Dendritic cell treated with granulocyte-macrophage colony-stimulating factor and Interleukin-4, amounts not matched to agents 40 ng/mL and 50 ng/mL, for 4 days (primary cell): ENCODE measurements at regions not wholly inside any gene's neighbourhood (a gene's known extent, or its start where the extent isn't known, plus 50 kb on each side); places are given as distances from the start of the nearest gene placed in this dataset.
"Not testable (repeated sequence)": the region's sequence is repeated elsewhere in the genome, so short reads cannot be mapped to it uniquely, and the experiment has no call there.

Experiments
- H3K27ac Mint-ChIP-seq: one replicate; pipeline ENCODE4 v1.8.0; 2022; ENCODE audit warnings: mild to moderate bottlenecking, mixed read lengths
- H3K27me3 Mint-ChIP-seq: one replicate; pipeline ENCODE4 v1.8.0; 2022; ENCODE audit warnings: mild to moderate bottlenecking, mixed read lengths
- H3K36me3 Mint-ChIP-seq: one replicate; pipeline ENCODE4 v1.8.0; 2022; ENCODE audit warnings: low read depth, mixed read lengths
- H3K4me1 Mint-ChIP-seq: one replicate; pipeline ENCODE4 v1.8.0; 2022; ENCODE audit warnings: low read depth, mixed read lengths
- H3K4me3 Mint-ChIP-seq: one replicate; pipeline ENCODE4 v1.8.0; 2022; ENCODE audit warnings: mild to moderate bottlenecking, moderate library complexity, mixed read lengths
- H3K9me3 Mint-ChIP-seq: one replicate; pipeline ENCODE4 v1.8.0; 2022; ENCODE audit warnings: mixed read lengths
- intact Hi-C: fragments of 100-400 bp; cut with micrococcal nuclease; formaldehyde crosslinking; loops from one replicate; pipeline ENCODE4 v1.15.0; 2022

- intact Hi-C loops = no loop called here
- H3K27me3 Mint-ChIP-seq = peaks cover 7% of the 10 kb centered on the region
- no peaks in the 10 kb centered on the region for H3K9me3 Mint-ChIP-seq
- H3K4me3 Mint-ChIP-seq = no peak overlapping the region
- peaks cover 49% of the 10 kb centered on the region for H3K4me1 Mint-ChIP-seq
- no peaks in the 10 kb centered on the region for H3K36me3 Mint-ChIP-seq
- H3K27ac Mint-ChIP-seq = no peak overlapping the region
These were observed 175.4 kb upstream of the SPRED2 start for GRCh38 chr2:65607662-65608305.

DNA sequence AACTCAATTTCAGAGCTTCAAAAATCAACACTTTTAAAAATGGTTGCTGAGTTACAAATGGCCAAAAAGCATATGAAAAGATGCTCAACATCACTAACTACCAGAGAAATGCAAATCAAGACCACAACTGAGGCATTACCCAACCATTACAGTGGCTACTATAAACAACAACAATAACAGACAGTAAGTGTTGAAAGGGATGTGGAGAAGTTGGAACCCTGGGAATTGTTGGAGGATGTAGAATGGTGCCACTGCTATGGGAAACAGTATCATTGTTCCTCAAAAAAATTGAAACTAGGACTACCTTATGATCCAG is 173.3 kb upstream of the SPRED2 start:
- Mint-ChIP-seq H3K27me3 (peaks cover 8% of the 10 kb centered on the region), H3K36me3 (no peaks in the 10 kb centered on the region), H3K4me1 (peaks cover 43% of the 10 kb centered on the region), H3K4me3 (no peak overlapping the region), H3K27ac (peak overlapping the region; percentile 48), H3K9me3 (no peaks in the 10 kb centered on the region)
- intact Hi-C loops = no loop called here

- H3K9me3 Mint-ChIP-seq = no peaks in the 10 kb centered on the region
- peak overlapping the region; percentile 48 for H3K27ac Mint-ChIP-seq
- peaks cover 8% of the 10 kb centered on the region for H3K27me3 Mint-ChIP-seq
- intact Hi-C loops = no loop called here
- no peaks in the 10 kb centered on the region for H3K36me3 Mint-ChIP-seq
- H3K4me3 Mint-ChIP-seq = no peak overlapping the region
- peaks cover 43% of the 10 kb centered on the region for H3K4me1 Mint-ChIP-seq
These were observed 172.8 kb upstream of the SPRED2 start for GRCh38 chr2:65605058-65605742.

DNA sequence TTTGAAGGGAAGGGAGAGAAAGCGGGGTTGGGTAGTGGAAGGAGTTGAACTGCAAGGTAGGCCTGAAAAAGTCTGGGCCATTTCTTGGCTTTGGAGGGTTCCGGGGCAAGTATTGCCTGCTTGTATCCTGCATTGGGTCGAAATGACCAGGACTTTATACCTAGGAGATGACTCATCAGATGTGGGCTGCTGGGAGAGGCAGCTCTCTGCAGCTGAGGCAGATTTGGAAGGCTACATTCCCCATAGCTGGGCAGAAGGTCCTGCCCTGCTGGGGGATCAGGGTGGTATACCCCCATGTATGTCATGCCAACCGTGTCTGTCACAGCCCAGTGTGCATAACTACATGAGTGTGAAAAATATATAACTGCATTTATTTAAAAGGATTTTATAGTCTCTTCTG is 171.8 kb upstream of the SPRED2 start:
- Mint-ChIP-seq H3K4me3 (no peak overlapping the region), H3K27ac (no peak overlapping the region), H3K4me1 (peaks cover 43% of the 10 kb centered on the region), H3K36me3 (no peaks in the 10 kb centered on the region), H3K9me3 (no peaks in the 10 kb centered on the region), H3K27me3 (peaks cover 7% of the 10 kb centered on the region)
- intact Hi-C loops = no loop called here

DNA sequence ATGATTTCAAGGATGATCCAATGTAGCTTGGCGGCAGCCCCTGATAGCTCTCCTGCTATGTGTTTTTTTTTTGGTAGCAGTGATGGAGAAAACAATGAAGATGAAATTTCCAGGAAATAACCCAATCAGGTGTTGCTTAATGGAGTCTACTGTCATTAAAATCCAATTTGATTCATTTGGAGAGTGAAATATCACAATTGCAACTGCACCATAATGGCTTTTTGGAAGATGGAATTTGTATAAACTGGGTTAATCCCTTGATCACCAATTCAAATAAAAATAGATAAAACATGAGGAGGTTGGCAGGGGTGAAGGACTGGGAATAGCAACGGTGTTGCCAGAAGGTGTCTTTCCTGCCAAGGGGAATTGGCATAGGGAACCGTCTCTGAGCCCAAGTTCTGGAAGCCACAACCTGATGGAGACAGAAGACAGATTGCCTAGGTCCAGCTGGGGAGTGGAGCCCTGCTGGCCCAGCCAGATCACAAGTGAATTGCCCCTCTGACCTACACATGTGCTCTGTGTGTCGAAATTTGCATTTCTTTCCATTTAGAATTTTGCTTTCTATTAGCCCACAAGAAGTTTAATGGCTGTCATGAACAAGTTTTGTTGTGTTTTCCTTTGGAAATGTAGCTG is 170.3 kb upstream of the SPRED2 start:
- Mint-ChIP-seq H3K27me3 (peaks cover 2% of the 10 kb centered on the region), H3K4me3 (no peak overlapping the region), H3K9me3 (no peaks in the 10 kb centered on the region), H3K27ac (no peak overlapping the region), H3K36me3 (no peaks in the 10 kb centered on the region), H3K4me1 (peaks cover 34% of the 10 kb centered on the region)
- intact Hi-C loops = no loop called here

- H3K9me3 Mint-ChIP-seq, H3K27me3 Mint-ChIP-seq, H3K4me3 Mint-ChIP-seq, intact Hi-C loops, H3K36me3 Mint-ChIP-seq, H3K27ac Mint-ChIP-seq: not testable (repeated sequence)
- peaks cover 16% of the 10 kb centered on the region for H3K4me1 Mint-ChIP-seq
These were observed 168.5 kb upstream of the SPRED2 start for GRCh38 chr2:65600871-65601270.

DNA sequence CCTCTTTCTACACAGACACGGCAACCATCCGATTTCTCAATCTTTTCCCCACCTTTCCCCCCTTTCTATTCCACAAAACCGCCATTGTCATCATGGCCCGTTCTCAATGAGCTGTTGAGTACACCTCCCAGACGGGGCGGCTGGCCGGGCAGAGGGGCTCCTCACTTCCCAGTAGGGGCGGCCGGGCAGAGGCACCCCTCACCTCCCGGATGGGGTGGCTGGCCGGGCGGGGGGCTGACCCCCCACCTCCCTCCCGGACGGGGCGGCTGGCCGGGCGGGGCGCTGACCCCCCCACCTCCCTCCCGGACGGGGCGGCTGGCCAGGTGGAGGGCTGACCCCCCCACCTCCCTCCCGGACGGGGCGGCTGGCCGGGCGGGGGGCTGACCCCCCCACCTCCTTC is 168.0 kb upstream of the SPRED2 start:
- H3K27me3 Mint-ChIP-seq, H3K36me3 Mint-ChIP-seq, H3K9me3 Mint-ChIP-seq, H3K4me3 Mint-ChIP-seq, H3K27ac Mint-ChIP-seq, intact Hi-C loops: not testable (repeated sequence)
- H3K4me1 Mint-ChIP-seq = peaks cover 11% of the 10 kb centered on the region

- Mint-ChIP-seq H3K9me3 (no peaks in the 10 kb centered on the region), H3K4me1 (peaks cover 8% of the 10 kb centered on the region), H3K27ac (no peak overlapping the region), H3K36me3 (no peaks in the 10 kb centered on the region), H3K27me3 (peaks cover 4% of the 10 kb centered on the region), H3K4me3 (no peak overlapping the region)
- intact Hi-C loops = no loop called here
These were observed 167.3 kb upstream of the SPRED2 start for GRCh38 chr2:65599693-65600092.

DNA sequence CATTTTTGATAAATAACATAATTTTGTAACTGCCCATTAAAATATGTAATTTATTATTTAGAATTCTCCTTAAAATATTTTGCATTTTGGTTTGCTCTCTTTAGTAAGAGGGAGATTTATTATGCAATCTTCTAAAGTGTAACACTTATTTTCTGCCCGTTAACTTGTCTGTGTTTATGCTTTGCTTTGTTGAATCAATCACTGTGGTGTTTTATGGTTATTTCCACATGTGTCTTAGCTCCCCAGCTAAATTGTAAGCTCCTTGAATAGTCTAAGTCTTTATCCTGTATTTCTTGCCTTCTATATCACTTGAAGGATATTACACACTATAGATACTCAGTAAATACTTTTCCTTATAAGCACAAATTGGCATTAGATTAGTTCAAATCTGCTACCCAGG is 166.6 kb upstream of the SPRED2 start:
- Mint-ChIP-seq H3K27ac (no peak overlapping the region), H3K4me3 (no peak overlapping the region), H3K36me3 (no peaks in the 10 kb centered on the region), H3K9me3 (no peaks in the 10 kb centered on the region), H3K27me3 (peaks cover 4% of the 10 kb centered on the region), H3K4me1 (peaks cover 1% of the 10 kb centered on the region)
- intact Hi-C loops = no loop called here

DNA sequence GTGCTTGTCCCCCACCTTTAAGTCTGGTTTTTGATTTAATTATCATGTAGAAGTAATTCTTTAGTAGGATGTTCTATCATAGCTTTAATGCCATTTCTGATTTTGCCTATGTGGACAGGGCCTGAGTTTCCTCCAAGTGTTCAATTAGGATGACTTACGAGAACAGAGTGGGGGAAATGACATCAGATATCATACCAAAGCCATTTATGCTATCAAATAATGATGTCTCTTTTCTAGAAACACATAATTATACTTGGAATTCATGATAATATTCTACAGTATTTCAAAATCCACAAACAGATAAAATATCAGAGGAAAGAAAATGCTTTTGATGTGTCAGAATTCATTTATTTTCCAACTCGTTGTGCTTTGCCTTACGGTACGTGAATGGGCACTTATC is 165.9 kb upstream of the SPRED2 start:
- H3K9me3 Mint-ChIP-seq = no peaks in the 10 kb centered on the region
- no peaks in the 10 kb centered on the region for H3K4me1 Mint-ChIP-seq
- H3K36me3 Mint-ChIP-seq = no peaks in the 10 kb centered on the region
- H3K4me3 Mint-ChIP-seq = no peak overlapping the region
- H3K27ac Mint-ChIP-seq = no peak overlapping the region
- intact Hi-C loops = no loop called here
- peaks cover 4% of the 10 kb centered on the region for H3K27me3 Mint-ChIP-seq

GRCh38 chr2:65595630-65596029 is 163.2 kb upstream of the SPRED2 start:
- Mint-ChIP-seq H3K4me3 (no peak overlapping the region), H3K27ac (no peak overlapping the region), H3K9me3 (no peaks in the 10 kb centered on the region), H3K4me1 (no peaks in the 10 kb centered on the region), H3K27me3 (peaks cover 2% of the 10 kb centered on the region), H3K36me3 (no peaks in the 10 kb centered on the region)
- intact Hi-C loops = no loop called here

- H3K4me3 Mint-ChIP-seq = no peak overlapping the region
- no peaks in the 10 kb centered on the region for H3K4me1 Mint-ChIP-seq
- no peak overlapping the region for H3K27ac Mint-ChIP-seq
- peaks cover 6% of the 10 kb centered on the region for H3K27me3 Mint-ChIP-seq
- H3K9me3 Mint-ChIP-seq = no peaks in the 10 kb centered on the region
- no peaks in the 10 kb centered on the region for H3K36me3 Mint-ChIP-seq
- intact Hi-C loops = no loop called here
These were observed 161.8 kb upstream of the SPRED2 start for GRCh38 chr2:65594150-65594549.

DNA sequence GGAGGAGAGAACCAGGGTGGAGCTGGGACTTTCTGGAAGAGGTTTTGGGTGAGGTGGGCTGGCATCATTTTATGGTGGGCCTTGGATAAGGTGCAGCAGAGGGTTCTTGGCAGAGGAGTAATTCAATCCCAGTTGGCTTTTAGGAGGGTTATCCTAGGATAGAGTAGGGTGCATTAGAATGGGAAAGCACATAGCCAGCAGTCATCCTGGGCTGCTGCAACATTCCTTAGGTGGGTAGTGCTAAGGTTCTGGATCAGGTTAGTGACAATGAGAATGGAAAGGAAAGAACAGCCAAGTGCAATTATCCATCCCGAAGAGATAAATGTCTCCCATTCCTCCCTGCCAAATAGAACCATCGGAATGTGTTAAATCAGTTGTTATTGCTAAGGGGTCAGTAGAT is 157.3 kb upstream of the SPRED2 start:
- no peak overlapping the region for H3K4me3 Mint-ChIP-seq
- H3K27me3 Mint-ChIP-seq = peaks cover 12% of the 10 kb centered on the region
- H3K9me3 Mint-ChIP-seq = no peaks in the 10 kb centered on the region
- no peaks in the 10 kb centered on the region for H3K4me1 Mint-ChIP-seq
- H3K36me3 Mint-ChIP-seq = no peaks in the 10 kb centered on the region
- intact Hi-C loops = no loop called here
- H3K27ac Mint-ChIP-seq = no peak overlapping the region

DNA sequence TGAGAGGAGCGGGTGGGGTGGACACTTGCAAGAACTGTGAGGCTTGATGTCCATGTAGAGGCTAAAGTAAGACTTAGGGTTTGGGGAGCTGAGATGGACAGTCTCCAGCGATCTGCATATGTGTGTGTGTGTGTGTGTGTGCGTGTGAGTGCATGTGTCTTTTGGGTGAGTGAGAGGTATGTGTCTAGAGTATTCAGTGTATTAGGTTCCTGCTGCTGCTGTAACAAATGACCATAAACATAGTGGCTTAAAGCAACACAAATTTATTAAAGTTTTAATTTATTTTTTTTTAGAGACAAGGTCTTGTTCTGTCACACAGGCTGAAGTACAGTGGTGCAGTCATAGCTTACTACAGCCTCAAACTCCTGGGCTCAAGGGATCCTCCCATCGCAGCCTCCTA is 155.4 kb upstream of the SPRED2 start:
- Mint-ChIP-seq H3K4me1 (no peaks in the 10 kb centered on the region), H3K27ac (no peak overlapping the region), H3K27me3 (peaks cover 12% of the 10 kb centered on the region), H3K4me3 (no peak overlapping the region), H3K36me3 (no peaks in the 10 kb centered on the region), H3K9me3 (no peaks in the 10 kb centered on the region)
- intact Hi-C loops = no loop called here

GRCh38 chr2:65586516-65586915 is 154.1 kb upstream of the SPRED2 start:
- Mint-ChIP-seq H3K36me3 (no peaks in the 10 kb centered on the region), H3K27me3 (peaks cover 12% of the 10 kb centered on the region), H3K9me3 (no peaks in the 10 kb centered on the region), H3K4me1 (no peaks in the 10 kb centered on the region), H3K4me3 (no peak overlapping the region), H3K27ac (no peak overlapping the region)
- intact Hi-C loops = no loop called here
